PC-9 (cell line): ENCODE measurements at regions not wholly inside any gene's neighbourhood (a gene's known extent, or its start where the extent isn't known, plus 50 kb on each side); places are given as distances from the start of the nearest gene placed in this dataset.

Experiments
- BruUV-seq: library from RNA; stranded (reverse); fragments of 400-500 nt; replicated peaks from 2 replicates; lab custom pipeline; 2021; lab: Mats Ljungman, UMichigan
- CTCF ChIA-PET: fragments of 300-600 bp; sonication (Branson Sonifier 250); formaldehyde crosslinking; loops from one replicate; lab custom pipeline; 2022; ENCODE audit warnings: antibody characterized with exemption; lab: Charles Lee
- POLR2A ChIA-PET: fragments of 300-600 bp; sonication (Branson Sonifier 250); formaldehyde crosslinking; loops from one replicate; lab custom pipeline; 2022; ENCODE audit warnings: antibody characterized with exemption; ENCODE audit not compliant: unreplicated experiment; lab: Charles Lee
- DNase-seq, 2 experiments: peaks; one replicate each; pipeline versions ENCODE4 v3.0.0 to v3.0.0-alpha.2; 2015 to 2022; ENCODE audit warnings: mixed read lengths in 1 of 2
- H2AFZ ChIP-seq: fragments of 200-600 bp; sonication (generic); 2 replicates; pipeline ENCODE4 v1.8.1; 2017; ENCODE audit warnings: antibody characterized with exemption
- H3F3A ChIP-seq: fragments of 200-600 bp; sonication (generic); 2 replicates; pipeline ENCODE4 v1.8.1; 2017; ENCODE audit warnings: antibody characterized with exemption, mild to moderate bottlenecking, low read depth; ENCODE audit not compliant: insufficient read depth
- H3K27ac ChIP-seq: fragments of 200-600 bp; sonication (generic); 2 replicates; pipeline ENCODE4 v1.6.1; 2016; ENCODE audit warnings: mixed run types
- H3K27me3 ChIP-seq: fragments of 200-600 bp; sonication (generic); 2 replicates; pipeline ENCODE4 v1.6.1; 2016; ENCODE audit warnings: low read depth, mixed run types; ENCODE audit not compliant: insufficient read depth
- H3K36me3 ChIP-seq: fragments of 200-600 bp; sonication (generic); 2 replicates; pipeline ENCODE4 v1.6.1; 2016; ENCODE audit warnings: low read depth, mixed run types
- H3K4me1 ChIP-seq: fragments of 200-600 bp; sonication (generic); replicated peaks from 2 replicates; pipeline ENCODE4 v1.6.1; 2016; ENCODE audit warnings: mixed run types; ENCODE audit not compliant: insufficient read depth
- H3K4me2 ChIP-seq: fragments of 200-600 bp; sonication (generic); 2 replicates; pipeline ENCODE4 v1.6.1; 2017; ENCODE audit warnings: mixed run types
- H3K4me3 ChIP-seq: fragments of 200-600 bp; sonication (generic); 2 replicates; pipeline ENCODE4 v1.6.1; 2016; ENCODE audit warnings: mixed run types
- H3K79me2 ChIP-seq: fragments of 200-600 bp; sonication (generic); 2 replicates; pipeline ENCODE4 v1.6.1; 2017; ENCODE audit warnings: low read depth, mixed run types
- H3K9me2 ChIP-seq: fragments of 200-600 bp; sonication (generic); 2 replicates; pipeline ENCODE4 v1.8.1; 2017; ENCODE audit warnings: mild to moderate bottlenecking; ENCODE audit not compliant: insufficient read depth
- H3K9me3 ChIP-seq: fragments of 200-600 bp; sonication (generic); 2 replicates; pipeline ENCODE4 v1.8.1; 2016; ENCODE audit warnings: low read depth; ENCODE audit not compliant: insufficient read depth
- H4K20me1 ChIP-seq: fragments of 200-600 bp; sonication (generic); 2 replicates; pipeline ENCODE4 v1.8.1; 2017; ENCODE audit not compliant: insufficient read depth
- EZH2 ChIP-seq: fragments of 200-600 bp; sonication (generic); IDR thresholded peaks from 2 replicates; pipeline ENCODE4 v1.8.0; 2017; ENCODE audit warnings: antibody characterized with exemption, low read depth
- intact Hi-C: fragments of 100-400 bp; cut with micrococcal nuclease; formaldehyde crosslinking; loops from one replicate; pipeline ENCODE4 v1.10.0; 2022; ENCODE audit not compliant: unreplicated experiment
- TF ChIP-seq, protein P1 (sequence below): fragments of 200-600 bp; sonication (generic); conservative IDR thresholded peaks from 2 replicates; pipeline ENCODE4 v1.6.1; 2017; ENCODE audit warnings: mixed run types, antibody characterized with exemption, mild to moderate bottlenecking, moderate library complexity

DNA sequence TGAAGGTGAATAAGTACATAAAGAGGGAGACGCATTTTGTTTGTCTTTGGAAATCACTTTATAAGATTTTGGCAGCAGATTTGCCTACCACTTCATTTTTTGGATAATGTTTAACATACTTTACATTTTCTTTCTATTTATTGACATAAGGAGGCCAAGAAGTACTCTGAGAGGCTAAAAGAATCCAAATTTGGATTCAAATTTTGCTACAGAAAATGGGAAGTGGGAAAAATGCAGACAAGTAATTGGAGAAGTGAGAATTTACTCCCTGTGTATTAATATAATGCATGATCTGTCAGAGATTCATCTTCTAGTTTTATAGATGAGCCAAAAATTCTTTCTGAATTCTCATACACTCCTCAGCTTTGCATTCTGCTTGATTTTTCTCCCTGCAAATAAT lies 411.2 kb upstream of the CTNND2 start:
- Histone ChIP-seq H3K27ac (no peak overlapping the region), H3K27me3 (no peaks in the 10 kb centered on the region), H4K20me1 (no peaks in the 10 kb centered on the region), H3K4me3 (no peak overlapping the region), H3F3A (no peaks in the 10 kb centered on the region), H3K4me2 (no peak overlapping the region), H3K4me1 (peaks cover 4% of the 10 kb centered on the region; the same call in 1 of the 2 replicates), H3K36me3 (no peaks in the 10 kb centered on the region), H3K9me3 (no peaks in the 10 kb centered on the region), H2AFZ (no peak overlapping the region), H3K9me2 (peaks cover 4% of the 10 kb centered on the region; the same call in 1 of the 2 replicates), H3K79me2 (no peaks in the 10 kb centered on the region)
- intact Hi-C loops: no loop called here
- no TSS peak for BruUV-seq
- DNase-seq: no peak
- CTCF ChIA-PET: no interaction called here
- TF ChIP-seq EZH2: no peak
- TF ChIP-seq, protein P1, sequence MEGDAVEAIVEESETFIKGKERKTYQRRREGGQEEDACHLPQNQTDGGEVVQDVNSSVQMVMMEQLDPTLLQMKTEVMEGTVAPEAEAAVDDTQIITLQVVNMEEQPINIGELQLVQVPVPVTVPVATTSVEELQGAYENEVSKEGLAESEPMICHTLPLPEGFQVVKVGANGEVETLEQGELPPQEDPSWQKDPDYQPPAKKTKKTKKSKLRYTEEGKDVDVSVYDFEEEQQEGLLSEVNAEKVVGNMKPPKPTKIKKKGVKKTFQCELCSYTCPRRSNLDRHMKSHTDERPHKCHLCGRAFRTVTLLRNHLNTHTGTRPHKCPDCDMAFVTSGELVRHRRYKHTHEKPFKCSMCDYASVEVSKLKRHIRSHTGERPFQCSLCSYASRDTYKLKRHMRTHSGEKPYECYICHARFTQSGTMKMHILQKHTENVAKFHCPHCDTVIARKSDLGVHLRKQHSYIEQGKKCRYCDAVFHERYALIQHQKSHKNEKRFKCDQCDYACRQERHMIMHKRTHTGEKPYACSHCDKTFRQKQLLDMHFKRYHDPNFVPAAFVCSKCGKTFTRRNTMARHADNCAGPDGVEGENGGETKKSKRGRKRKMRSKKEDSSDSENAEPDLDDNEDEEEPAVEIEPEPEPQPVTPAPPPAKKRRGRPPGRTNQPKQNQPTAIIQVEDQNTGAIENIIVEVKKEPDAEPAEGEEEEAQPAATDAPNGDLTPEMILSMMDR: no peak
- POLR2A ChIA-PET: no interaction called here

DNA sequence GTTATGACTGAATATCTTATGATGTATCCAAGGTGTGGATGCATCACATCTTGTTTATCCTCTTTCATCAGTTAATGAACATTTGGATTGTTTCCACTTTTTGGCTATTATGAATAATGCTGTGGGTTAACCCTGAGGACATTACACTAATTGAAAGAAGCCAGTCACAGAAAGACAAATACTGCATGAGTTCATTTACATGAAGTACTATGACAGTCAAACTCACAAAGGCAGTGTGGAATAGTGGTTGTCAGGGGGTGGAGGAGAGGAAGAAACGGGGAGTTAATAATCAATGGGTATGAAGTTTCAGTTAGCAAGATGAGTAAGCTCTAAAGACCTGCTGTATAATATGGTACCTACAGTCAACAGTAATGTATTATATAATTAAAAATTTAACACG lies 409.4 kb upstream of the CTNND2 start:
- BruUV-seq: no TSS peak
- intact Hi-C loops: no loop called here
- Histone ChIP-seq H3K9me2 (0 out of 2 replicates have a peak, but pooled peaks cover 4% of the 10 kb centered on the region), H3K4me1 (peaks cover 4% of the 10 kb centered on the region; the same call in 1 of the 2 replicates), H2AFZ (no peak overlapping the region), H3K4me2 (no peak overlapping the region), H4K20me1 (no peaks in the 10 kb centered on the region), H3K36me3 (no peaks in the 10 kb centered on the region), H3K27ac (no peak overlapping the region), H3K4me3 (no peak overlapping the region), H3K27me3 (no peaks in the 10 kb centered on the region), H3K9me3 (no peaks in the 10 kb centered on the region), H3K79me2 (no peaks in the 10 kb centered on the region), H3F3A (no peaks in the 10 kb centered on the region)
- no peak for TF ChIP-seq EZH2
- TF ChIP-seq, protein P1: no peak
- ChIA-PET CTCF (no interaction called here), POLR2A (no interaction called here)
- DNase-seq: no peak

DNA sequence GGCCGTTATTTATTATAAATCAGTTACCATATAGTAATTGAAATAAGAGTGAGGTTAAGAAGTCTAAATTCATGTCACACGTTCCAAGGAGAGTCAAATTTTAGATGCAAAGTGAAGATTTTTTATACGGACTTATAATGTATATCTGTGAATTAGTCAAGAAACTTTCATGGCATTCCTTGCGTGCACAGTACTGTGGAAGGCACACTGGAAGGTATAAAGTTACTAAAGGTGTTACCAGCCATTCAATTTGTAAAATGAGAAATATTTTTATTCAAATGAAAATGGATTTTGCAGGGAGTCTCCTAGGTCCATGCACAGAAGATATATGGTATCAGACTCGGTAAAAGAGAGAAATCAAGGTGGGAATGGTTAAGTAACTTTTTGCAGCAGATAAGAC lies 408.1 kb upstream of the CTNND2 start:
- DNase-seq: no peak
- ChIA-PET POLR2A (no interaction called here), CTCF (no interaction called here)
- Histone ChIP-seq H3K4me2 (no peak overlapping the region), H2AFZ (no peak overlapping the region), H3K4me3 (no peak overlapping the region), H3K27me3 (no peaks in the 10 kb centered on the region), H3K9me2 (no peaks in the 10 kb centered on the region), H3K36me3 (no peaks in the 10 kb centered on the region), H3K9me3 (no peaks in the 10 kb centered on the region), H3K79me2 (no peaks in the 10 kb centered on the region), H3K4me1 (peaks cover 4% of the 10 kb centered on the region; the same call in 1 of the 2 replicates), H3K27ac (no peak overlapping the region), H4K20me1 (no peaks in the 10 kb centered on the region), H3F3A (no peaks in the 10 kb centered on the region)
- intact Hi-C loops: no loop called here
- no TSS peak for BruUV-seq
- TF ChIP-seq, protein P1: no peak
- no peak for TF ChIP-seq EZH2
